ENCODE measurements at regions not wholly inside any gene's neighbourhood (a gene's known extent, or its start where the extent isn't known, plus 50 kb on each side); places are given as distances from the start of the nearest gene placed in this dataset.

- H3K9ac ChIP-seq, result no peak overlapping the region
- no peaks in the 10 kb centered on the region for H3K27me3 ChIP-seq (ENCODE audit: insufficient read depth, low read depth)
- H3K27ac ChIP-seq, result no peak overlapping the region
- H3K36me3 ChIP-seq (ENCODE audit: insufficient read depth), result no peaks in the 10 kb centered on the region
- no peak overlapping the region for H3K4me2 ChIP-seq
- no peaks in the 10 kb centered on the region for H4K20me1 ChIP-seq (ENCODE audit: insufficient read depth)
- H3K4me3 ChIP-seq (IDR thresholded peaks at IDR 0.05; ENCODE audit: insufficient read depth, low read depth, low read length), result no peak overlapping the region
- TF ChIP-seq, protein P1, sequence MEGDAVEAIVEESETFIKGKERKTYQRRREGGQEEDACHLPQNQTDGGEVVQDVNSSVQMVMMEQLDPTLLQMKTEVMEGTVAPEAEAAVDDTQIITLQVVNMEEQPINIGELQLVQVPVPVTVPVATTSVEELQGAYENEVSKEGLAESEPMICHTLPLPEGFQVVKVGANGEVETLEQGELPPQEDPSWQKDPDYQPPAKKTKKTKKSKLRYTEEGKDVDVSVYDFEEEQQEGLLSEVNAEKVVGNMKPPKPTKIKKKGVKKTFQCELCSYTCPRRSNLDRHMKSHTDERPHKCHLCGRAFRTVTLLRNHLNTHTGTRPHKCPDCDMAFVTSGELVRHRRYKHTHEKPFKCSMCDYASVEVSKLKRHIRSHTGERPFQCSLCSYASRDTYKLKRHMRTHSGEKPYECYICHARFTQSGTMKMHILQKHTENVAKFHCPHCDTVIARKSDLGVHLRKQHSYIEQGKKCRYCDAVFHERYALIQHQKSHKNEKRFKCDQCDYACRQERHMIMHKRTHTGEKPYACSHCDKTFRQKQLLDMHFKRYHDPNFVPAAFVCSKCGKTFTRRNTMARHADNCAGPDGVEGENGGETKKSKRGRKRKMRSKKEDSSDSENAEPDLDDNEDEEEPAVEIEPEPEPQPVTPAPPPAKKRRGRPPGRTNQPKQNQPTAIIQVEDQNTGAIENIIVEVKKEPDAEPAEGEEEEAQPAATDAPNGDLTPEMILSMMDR (conservative IDR thresholded peaks at IDR 0.05; ENCODE audit: low read depth, low read length), result no peak
- no peak overlapping the region for H2AFZ ChIP-seq (ENCODE audit: low read depth)
- H3K79me2 ChIP-seq (ENCODE audit: insufficient read depth, low read depth), result no peaks in the 10 kb centered on the region
- no peaks in the 10 kb centered on the region for H3K4me1 ChIP-seq (ENCODE audit: low read depth, poor library complexity, severe bottlenecking)
These were observed 299.7 kb downstream of the CWC27 start for GRCh38 chr5:65068410-65068809.

GRCh38 chr5:65070026-65070425 lies 301.3 kb downstream of the CWC27 start:
- no peak overlapping the region for H2AFZ ChIP-seq (ENCODE audit: low read depth)
- no peaks in the 10 kb centered on the region for H3K79me2 ChIP-seq (ENCODE audit: insufficient read depth, low read depth)
- no peaks in the 10 kb centered on the region for H3K36me3 ChIP-seq (ENCODE audit: insufficient read depth)
- no peaks in the 10 kb centered on the region for H3K27me3 ChIP-seq (ENCODE audit: insufficient read depth, low read depth)
- no peak overlapping the region for H3K9ac ChIP-seq
- H3K4me3 ChIP-seq (IDR thresholded peaks at IDR 0.05; ENCODE audit: insufficient read depth, low read depth, low read length), result no peak overlapping the region
- no peaks in the 10 kb centered on the region for H3K4me1 ChIP-seq (ENCODE audit: low read depth, poor library complexity, severe bottlenecking)
- H3K4me2 ChIP-seq, result no peak overlapping the region
- H4K20me1 ChIP-seq (ENCODE audit: insufficient read depth), result no peaks in the 10 kb centered on the region
- no peak overlapping the region for H3K27ac ChIP-seq
- TF ChIP-seq, protein P1 (conservative IDR thresholded peaks at IDR 0.05; ENCODE audit: low read depth, low read length), result no peak

GRCh38 chr5:65072850-65073249 lies 304.1 kb downstream of the CWC27 start:
- Histone ChIP-seq H4K20me1 (ENCODE audit: insufficient read depth) (no peaks in the 10 kb centered on the region), H3K79me2 (ENCODE audit: insufficient read depth, low read depth) (no peaks in the 10 kb centered on the region), H3K27ac (no peak overlapping the region), H3K9ac (no peak overlapping the region), H3K4me1 (ENCODE audit: low read depth, poor library complexity, severe bottlenecking) (no peaks in the 10 kb centered on the region), H3K4me3 (IDR thresholded peaks at IDR 0.05; ENCODE audit: insufficient read depth, low read depth, low read length) (no peak overlapping the region), H3K27me3 (ENCODE audit: insufficient read depth, low read depth) (no peaks in the 10 kb centered on the region), H3K36me3 (ENCODE audit: insufficient read depth) (no peaks in the 10 kb centered on the region), H2AFZ (ENCODE audit: low read depth) (no peak overlapping the region), H3K4me2 (no peak overlapping the region)
- TF ChIP-seq, protein P1 (conservative IDR thresholded peaks at IDR 0.05; ENCODE audit: low read depth, low read length), result no peak

DNA sequence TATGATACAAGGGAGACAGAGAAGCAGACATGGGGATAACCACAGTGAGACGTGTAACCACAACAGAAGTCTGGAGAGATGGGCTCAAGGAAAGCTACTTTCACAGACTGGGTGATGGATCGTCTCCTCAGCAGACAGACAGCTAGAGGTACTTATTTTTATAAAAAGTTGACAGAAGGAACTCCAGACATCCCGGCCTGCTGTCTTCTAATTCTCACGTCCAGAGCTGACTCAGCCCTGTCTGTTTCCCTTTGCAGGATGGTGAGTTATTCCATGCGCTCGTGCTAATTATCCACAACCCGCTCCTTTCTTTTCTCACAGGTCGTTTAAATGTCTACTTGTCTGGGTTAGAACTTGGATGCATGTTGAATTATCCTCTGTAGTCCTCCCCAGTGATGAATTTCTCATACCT lies 304.5 kb downstream of the CWC27 start:
- Histone ChIP-seq H3K4me3 (IDR thresholded peaks at IDR 0.05; ENCODE audit: insufficient read depth, low read depth, low read length) (no peak overlapping the region), H3K27me3 (ENCODE audit: insufficient read depth, low read depth) (no peaks in the 10 kb centered on the region), H3K27ac (no peak overlapping the region), H3K36me3 (ENCODE audit: insufficient read depth) (no peaks in the 10 kb centered on the region), H3K79me2 (ENCODE audit: insufficient read depth, low read depth) (no peaks in the 10 kb centered on the region), H3K4me1 (ENCODE audit: low read depth, poor library complexity, severe bottlenecking) (no peaks in the 10 kb centered on the region), H3K9ac (no peak overlapping the region), H3K4me2 (no peak overlapping the region), H4K20me1 (ENCODE audit: insufficient read depth) (no peaks in the 10 kb centered on the region), H2AFZ (ENCODE audit: low read depth) (no peak overlapping the region)
- TF ChIP-seq, protein P1 (conservative IDR thresholded peaks at IDR 0.05; ENCODE audit: low read depth, low read length), result no peak

Measured in KMS-11 (cell line).